ENCODE measurements at regions not wholly inside any gene's neighbourhood (a gene's known extent, or its start where the extent isn't known, plus 50 kb on each side); places are given as distances from the start of the nearest gene placed in this dataset.
"Not testable (repeated sequence)": the region's sequence is repeated elsewhere in the genome, so short reads cannot be mapped to it uniquely, and the experiment has no call there.

GRCh38 chr14:27245947-27246346 is 648.1 kb upstream of the NOVA1 start:
- no peak for DNase-seq

- DNase-seq = peak; percentile 5
Measured at GRCh38 chr14:27253966-27254365, 656.1 kb upstream of the NOVA1 start.

- DNase-seq = no peak
Measured at GRCh38 chr14:27256805-27257204, 659.0 kb upstream of the NOVA1 start.

GRCh38 chr14:27267876-27268275 is 670.0 kb upstream of the NOVA1 start:
- DNase-seq = no peak

- DNase-seq = no peak
Measured at GRCh38 chr14:27270716-27271115, 672.9 kb upstream of the NOVA1 start.

- DNase-seq = no peak
Measured at GRCh38 chr14:27278341-27278740, 680.5 kb upstream of the NOVA1 start.

- no peak for DNase-seq
Measured at GRCh38 chr14:27305441-27305945, 707.7 kb upstream of the NOVA1 start.

- not testable (repeated sequence) for DNase-seq
Measured at GRCh38 chr14:27312730-27313129, 714.9 kb upstream of the NOVA1 start.

GRCh38 chr14:27314231-27314630 is 716.4 kb upstream of the NOVA1 start:
- no peak for DNase-seq

- no peak for DNase-seq
Measured at GRCh38 chr14:27315477-27315876, 717.6 kb upstream of the NOVA1 start.

- no peak for DNase-seq
Measured at GRCh38 chr14:27315947-27316346, 718.1 kb upstream of the NOVA1 start.

GRCh38 chr14:27318774-27319420 is 721.1 kb upstream of the NOVA1 start:
- DNase-seq = no peak

GRCh38 chr14:27320261-27320660 is 722.4 kb upstream of the NOVA1 start:
- no peak for DNase-seq

- no peak for DNase-seq
Measured at GRCh38 chr14:27327095-27327494, 729.3 kb upstream of the NOVA1 start.

GRCh38 chr14:27338012-27338411 is 740.2 kb upstream of the NOVA1 start:
- DNase-seq = no peak

GRCh38 chr14:27363036-27363435 is 765.2 kb upstream of the NOVA1 start:
- not testable (repeated sequence) for DNase-seq

- DNase-seq = no peak
Measured at GRCh38 chr14:27366596-27366995, 768.8 kb upstream of the NOVA1 start.

- no peak for DNase-seq
Measured at GRCh38 chr14:27367345-27367744, 769.5 kb upstream of the NOVA1 start.

- DNase-seq = no peak
Measured at GRCh38 chr14:27370074-27370473, 772.2 kb upstream of the NOVA1 start.

- no peak for DNase-seq
Measured at GRCh38 chr14:27370775-27371174, 772.9 kb upstream of the NOVA1 start.

GRCh38 chr14:27371209-27371608 is 773.4 kb upstream of the NOVA1 start:
- no peak for DNase-seq

GRCh38 chr14:27371868-27372267 is 774.0 kb upstream of the NOVA1 start:
- DNase-seq = no peak

GRCh38 chr14:27372771-27373170 is 774.9 kb upstream of the NOVA1 start:
- no peak for DNase-seq

- no peak for DNase-seq
Measured at GRCh38 chr14:27384124-27384523, 786.3 kb upstream of the NOVA1 start.

- no peak for DNase-seq
Measured at GRCh38 chr14:27386391-27386790, 788.6 kb upstream of the NOVA1 start.

All from left kidney (tissue), 1 donor.